Vagina (tissue), 2 donors: ENCODE measurements at regions not wholly inside any gene's neighbourhood (a gene's known extent, or its start where the extent isn't known, plus 50 kb on each side); places are given as distances from the start of the nearest gene placed in this dataset.

ENCODE experiments used
- CTCF ChIP-seq, 3 experiments: fragments of 450-650 bp in 2 of 3; fragments of 200-600 bp in 1 of 3; sonication (generic) in 1 of 3; IDR thresholded peaks; one replicate each; pipeline ENCODE4 v1.5.1; 2017 to 2019; ENCODE audit warnings: antibody characterized with exemption in 3 of 3, mild to moderate bottlenecking in 2 of 3, moderate library complexity in 2 of 3
- POLR2AphosphoS5 ChIP-seq, 2 donors: sonication (generic); formaldehyde crosslinking; IDR thresholded peaks; one replicate each; pipeline ENCODE4 v1.9.0; 2017; ENCODE audit warnings: antibody characterized with exemption in 2 of 2, mild to moderate bottlenecking in 2 of 2, low read depth in 1 of 2; ENCODE audit not compliant: insufficient read depth in 1 of 2

- no peak for TF ChIP-seq CTCF (IDR thresholded peaks at IDR 0.05)
- no peak for TF ChIP-seq POLR2AphosphoS5 (IDR thresholded peaks at IDR 0.05; ENCODE audit: insufficient read depth in 1 of 2, low read depth in 1 of 2)
These were observed 255.6 kb upstream of the ZNF32 start for GRCh38 chr10:43904301-43904700.
